ENCODE measurements at regions not wholly inside any gene's neighbourhood (a gene's known extent, or its start where the extent isn't known, plus 50 kb on each side); places are given as distances from the start of the nearest gene placed in this dataset.

DNA sequence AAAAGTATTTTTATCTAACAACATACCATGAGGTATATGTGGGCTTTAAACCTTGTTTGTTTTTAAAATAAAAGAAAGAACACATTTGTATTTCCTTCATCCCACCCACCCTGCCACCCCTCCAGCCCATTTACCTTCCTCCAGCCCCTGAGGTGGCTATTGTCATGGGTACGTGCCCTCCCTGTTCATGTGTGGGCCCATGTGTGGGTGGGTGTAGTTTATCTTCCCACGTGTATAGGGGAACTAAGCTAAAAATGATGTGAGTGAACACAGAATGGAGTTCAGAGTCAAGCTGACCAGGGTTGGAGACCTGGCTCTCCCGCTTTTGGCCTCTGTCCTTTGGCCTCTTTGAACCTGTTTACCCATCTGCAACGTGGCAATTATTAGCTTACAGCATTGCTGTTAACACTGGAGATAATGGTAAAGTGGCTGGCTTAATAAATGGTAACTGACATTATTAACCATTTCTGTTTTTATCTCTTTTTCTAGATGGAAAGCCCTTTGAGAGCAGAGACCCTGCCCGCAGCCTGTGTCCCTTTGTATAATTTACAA, 78.1 kb upstream of the WDR26 start:
- Histone ChIP-seq H3K9me3 (ENCODE audit: insufficient read depth in 2 of 2, low read depth in 1 of 2, low read length in 1 of 2) (no peaks in the 10 kb centered on the region), H2AFZ (ENCODE audit: low read length) (no peak overlapping the region), H3K4ac (replicated peaks; ENCODE audit: insufficient read length, low read depth, low read length) (no peak overlapping the region), H3K18ac (ENCODE audit: extremely low read depth, low read length) (no peak overlapping the region), H4K91ac (replicated peaks; ENCODE audit: insufficient read length, low read length) (no peak overlapping the region), H3K9ac (replicated peaks in 1 of 4; ENCODE audit: extremely low read depth in 1 of 4, low read depth in 3 of 4, low read length in 3 of 4) (no peak overlapping the region), H3K79me1 (ENCODE audit: low read depth, low read length) (no peaks in the 10 kb centered on the region), H3K36me3 (ENCODE audit: control insufficient read depth in 2 of 4, insufficient read depth in 4 of 4, low read length in 3 of 4) (no peaks in the 10 kb centered on the region), H3K27ac (ENCODE audit: low read depth, low read length) (no peak overlapping the region), H4K5ac (ENCODE audit: insufficient read length, low read depth, low read length) (no peak overlapping the region), H2AK5ac (ENCODE audit: low read depth, low read length) (no peak overlapping the region), H3K27me3 (replicated peaks in 1 of 4; ENCODE audit: control insufficient read depth in 3 of 4, extremely low read depth in 1 of 4, insufficient read depth in 3 of 4, low read length in 3 of 4) (no peaks in the 10 kb centered on the region), H2BK15ac (ENCODE audit: low read length) (0 out of 2 replicates have a peak overlapping the region, but pooled peaks have one; percentile 73), H2BK20ac (ENCODE audit: low read length) (0 out of 2 replicates have a peak overlapping the region, but pooled peaks have one; percentile 40), H3K23me2 (ENCODE audit: low read depth, low read length) (no peaks in the 10 kb centered on the region), H2BK5ac (ENCODE audit: low read depth, low read length) (no peak overlapping the region; the same call in 1 of the 2 replicates), H3K56ac (replicated peaks; ENCODE audit: insufficient read length, low read depth, low read length) (no peak overlapping the region), H3K4me1 (replicated peaks in 1 of 4; ENCODE audit: control insufficient read depth in 3 of 4, insufficient read depth in 4 of 4, low read length in 3 of 4) (peaks cover 0 to 2% (median 0%) of the 10 kb centered on the region in 4 experiments; a peak in 2 of 7 replicates), H3K4me2 (ENCODE audit: insufficient read depth in 1 of 2, low read depth in 2 of 2, low read length in 2 of 2) (no peak overlapping the region), H2BK120ac (replicated peaks; ENCODE audit: low read depth, low read length) (no peak overlapping the region), H4K8ac (ENCODE audit: extremely low read depth, insufficient read depth, low read length) (no peak overlapping the region), H3K23ac (ENCODE audit: insufficient read length) (no peak overlapping the region), H2BK12ac (ENCODE audit: low read depth, low read length) (peak overlapping the region; percentile 44; the same call in 1 of the 2 replicates), H3K79me2 (ENCODE audit: control insufficient read depth in 1 of 2, insufficient read depth in 2 of 2, low read length in 2 of 2) (no peaks in the 10 kb centered on the region), H3K4me3 (ENCODE audit: extremely low read depth in 1 of 4, insufficient read depth in 2 of 4, low read depth in 3 of 4, low read length in 4 of 4) (no peak overlapping the region), H3K14ac (ENCODE audit: insufficient read length) (no peak overlapping the region), H4K20me1 (replicated peaks in 1 of 2; ENCODE audit: control insufficient read depth in 1 of 2, insufficient read depth in 2 of 2, low read length in 2 of 2) (no peaks in the 10 kb centered on the region)
- CTCF ChIA-PET (ENCODE audit: partially characterized antibody) = interaction anchor here (0.5 to 11.0 kb wide), 51 partner anchors 8 to 774 kb away, joined by 3 to 144 read pairs (median 5); partner anchors contain the start of gene CNIH3
- no peak for FAIRE-seq
- 89% methylated on average over 5 of the region's 5 CpGs; no CpG with 5 or more reads in 1 of the 2 experiments for WGBS, 2 experiments (ENCODE audit: extremely low coverage in 1 of 2, insufficient coverage in 1 of 2, insufficient read length in 1 of 2, insufficient replicate concordance in 2 of 2, low coverage in 1 of 2, low lambda C conversion rate in 2 of 2, missing lambda C conversion rate in 1 of 2)
- no peak for DNase-seq (ENCODE audit: low read depth in 1 of 2, low spot score in 2 of 2)
- POLR2A ChIA-PET (ENCODE audit: partially characterized antibody) = interaction anchor here (0.6 to 1.0 kb wide), 3 partner anchors 15 to 111 kb away, joined by 3 to 7 read pairs (median 3); no protein-coding TSS in a partner anchor
- TF ChIP-seq RNF2 (IDR thresholded peaks at IDR 0.05; ENCODE audit: borderline replicate concordance, low read depth, low read length, missing control alignments, poor library complexity, severe bottlenecking) = no peak
- no peak for TF ChIP-seq RAD21 (IDR thresholded peaks at IDR 0.05 in 1 of 2, conservative IDR thresholded peaks at IDR 0.05 in 1 of 2; ENCODE audit: low read depth in 2 of 2, low read length in 2 of 2)
- no peak for TF ChIP-seq BRCA1 (IDR thresholded peaks at IDR 0.05; ENCODE audit: low read depth, low read length)
- no peak for TF ChIP-seq SP4 (IDR thresholded peaks at IDR 0.05; ENCODE audit: low read length)
- no peak for TF ChIP-seq SP2 (IDR thresholded peaks at IDR 0.05; ENCODE audit: low read length)
- no peak for TF ChIP-seq MAFK (IDR thresholded peaks at IDR 0.05; ENCODE audit: low read depth, low read length)
- TF ChIP-seq, protein P1, sequence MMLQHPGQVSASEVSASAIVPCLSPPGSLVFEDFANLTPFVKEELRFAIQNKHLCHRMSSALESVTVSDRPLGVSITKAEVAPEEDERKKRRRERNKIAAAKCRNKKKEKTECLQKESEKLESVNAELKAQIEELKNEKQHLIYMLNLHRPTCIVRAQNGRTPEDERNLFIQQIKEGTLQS (IDR thresholded peaks at IDR 0.05; ENCODE audit: insufficient read depth, low read depth, low read length) = no peak
- TF ChIP-seq NANOG (IDR thresholded peaks at IDR 0.05; ENCODE audit: insufficient read depth, low read depth, low read length, poor library complexity, severe bottlenecking) = no peak
- TF ChIP-seq BCL11A (IDR thresholded peaks at IDR 0.05; ENCODE audit: low read depth in 2 of 2, low read length in 2 of 2) = no peak
- TF ChIP-seq CBX5 (IDR thresholded peaks at IDR 0.05; ENCODE audit: low read depth, low read length) = no peak
- no peak for TF ChIP-seq KDM4A (IDR thresholded peaks at IDR 0.05; ENCODE audit: low read depth, low read length, severe bottlenecking)
- no peak for TF ChIP-seq SAP30 (IDR thresholded peaks at IDR 0.05; ENCODE audit: insufficient read depth, insufficient replicate concordance, low read length)

Measured in H1 (cell line).